ENCODE measurements at regions not wholly inside any gene's neighbourhood (a gene's known extent, or its start where the extent isn't known, plus 50 kb on each side); places are given as distances from the start of the nearest gene placed in this dataset.
"Not testable (repeated sequence)": the region's sequence is repeated elsewhere in the genome, so short reads cannot be mapped to it uniquely, and the experiment has no call there.

GRCh38 chr3:181521831-181522230 is 189.9 kb upstream of the SOX2 start:
- FAIRE-seq, result no peak

- FAIRE-seq, result no peak
Observed at GRCh38 chr3:181518222-181518621, 193.5 kb upstream of the SOX2 start.

GRCh38 chr3:181512787-181513186 is 198.9 kb upstream of the SOX2 start:
- no peak for FAIRE-seq

GRCh38 chr3:181510500-181510899 is 201.2 kb upstream of the SOX2 start:
- no peak for FAIRE-seq

- no peak for FAIRE-seq
Observed at GRCh38 chr3:181497358-181497757, 214.4 kb upstream of the SOX2 start.

- FAIRE-seq, result no peak
Observed at GRCh38 chr3:181493423-181493822, 218.3 kb upstream of the SOX2 start.

- FAIRE-seq, result no peak
Observed at GRCh38 chr3:181488536-181488935, 223.2 kb upstream of the SOX2 start.

GRCh38 chr3:181487236-181487978 is 224.3 kb upstream of the SOX2 start:
- no peak for FAIRE-seq

GRCh38 chr3:181486141-181486885 is 225.4 kb upstream of the SOX2 start:
- no peak for FAIRE-seq

GRCh38 chr3:181484026-181484425 is 227.7 kb upstream of the SOX2 start:
- no peak for FAIRE-seq

GRCh38 chr3:181475146-181475545 is 236.6 kb upstream of the SOX2 start:
- not testable (repeated sequence) for FAIRE-seq

- FAIRE-seq, result no peak
Observed at GRCh38 chr3:181470349-181470748, 241.4 kb upstream of the SOX2 start.

GRCh38 chr3:181464033-181464694 is 247.6 kb upstream of the SOX2 start:
- FAIRE-seq, result no peak

- FAIRE-seq, result no peak
Observed at GRCh38 chr3:181461381-181461780, 250.3 kb upstream of the SOX2 start.

GRCh38 chr3:181459516-181459915 is 252.2 kb upstream of the SOX2 start:
- no peak for FAIRE-seq

GRCh38 chr3:181458857-181459256 is 252.9 kb upstream of the SOX2 start:
- FAIRE-seq, result no peak

GRCh38 chr3:181457756-181458155 is 254.0 kb upstream of the SOX2 start:
- FAIRE-seq, result no peak

GRCh38 chr3:181457190-181457589 is 254.5 kb upstream of the SOX2 start:
- no peak for FAIRE-seq

GRCh38 chr3:181455276-181455675 is 256.4 kb upstream of the SOX2 start:
- no peak for FAIRE-seq

GRCh38 chr3:181454451-181455027 is 257.2 kb upstream of the SOX2 start:
- no peak for FAIRE-seq

- no peak for FAIRE-seq
Observed at GRCh38 chr3:181446741-181447140, 265.0 kb upstream of the SOX2 start.

GRCh38 chr3:181442066-181442465 is 269.7 kb upstream of the SOX2 start:
- no peak for FAIRE-seq

- no peak for FAIRE-seq
Observed at GRCh38 chr3:181432992-181433391, 278.7 kb upstream of the SOX2 start.

- FAIRE-seq, result no peak
Observed at GRCh38 chr3:181431748-181432147, 280.0 kb upstream of the SOX2 start.
